ENCODE measurements at regions not wholly inside any gene's neighbourhood (a gene's known extent, or its start where the extent isn't known, plus 50 kb on each side); places are given as distances from the start of the nearest gene placed in this dataset.

DNA sequence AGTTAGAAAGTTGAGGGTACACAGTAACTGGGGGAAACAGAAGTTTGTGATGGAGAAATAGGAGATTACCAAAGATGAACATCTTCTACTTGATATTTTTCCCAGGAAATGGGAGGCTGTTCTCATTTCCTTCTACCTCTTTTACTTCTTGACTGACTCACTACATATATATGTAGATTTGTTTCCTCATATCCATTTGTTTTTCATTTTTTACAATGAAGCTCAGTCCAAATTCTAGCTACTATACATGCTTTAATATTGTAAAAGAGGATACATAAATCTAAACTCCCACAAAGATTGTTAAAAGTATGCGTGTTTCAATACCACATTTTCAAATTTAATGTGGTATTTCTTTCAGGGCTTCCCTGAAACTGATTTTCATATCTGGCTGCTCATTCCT lies 366.6 kb upstream of the NCAM2 start:
- TF ChIP-seq, protein P1, sequence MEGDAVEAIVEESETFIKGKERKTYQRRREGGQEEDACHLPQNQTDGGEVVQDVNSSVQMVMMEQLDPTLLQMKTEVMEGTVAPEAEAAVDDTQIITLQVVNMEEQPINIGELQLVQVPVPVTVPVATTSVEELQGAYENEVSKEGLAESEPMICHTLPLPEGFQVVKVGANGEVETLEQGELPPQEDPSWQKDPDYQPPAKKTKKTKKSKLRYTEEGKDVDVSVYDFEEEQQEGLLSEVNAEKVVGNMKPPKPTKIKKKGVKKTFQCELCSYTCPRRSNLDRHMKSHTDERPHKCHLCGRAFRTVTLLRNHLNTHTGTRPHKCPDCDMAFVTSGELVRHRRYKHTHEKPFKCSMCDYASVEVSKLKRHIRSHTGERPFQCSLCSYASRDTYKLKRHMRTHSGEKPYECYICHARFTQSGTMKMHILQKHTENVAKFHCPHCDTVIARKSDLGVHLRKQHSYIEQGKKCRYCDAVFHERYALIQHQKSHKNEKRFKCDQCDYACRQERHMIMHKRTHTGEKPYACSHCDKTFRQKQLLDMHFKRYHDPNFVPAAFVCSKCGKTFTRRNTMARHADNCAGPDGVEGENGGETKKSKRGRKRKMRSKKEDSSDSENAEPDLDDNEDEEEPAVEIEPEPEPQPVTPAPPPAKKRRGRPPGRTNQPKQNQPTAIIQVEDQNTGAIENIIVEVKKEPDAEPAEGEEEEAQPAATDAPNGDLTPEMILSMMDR (IDR thresholded peaks at IDR 0.05), result no peak
- no peak for TF ChIP-seq POLR2A (IDR thresholded peaks at IDR 0.05)
- ATAC-seq (no peak), DNase-seq (no peak)
- WGBS, 4 donors, result 88 to 94% (median 89%) methylated on average over 1 of the region's 1 CpG
- H3K27me3 ChIP-seq, result no peaks in the 10 kb centered on the region
- H3K9me3 ChIP-seq, result peaks cover 0 to 12% (median 0%) of the 10 kb centered on the region in 12 donors
- no peak overlapping the region for H3K4me3 ChIP-seq
- intact Hi-C loops (cut with DNase I), result no loop called here
- no peaks in the 10 kb centered on the region for H3K36me3 ChIP-seq
- no peak overlapping the region for H3K27ac ChIP-seq
- no peaks in the 10 kb centered on the region for H3K4me1 ChIP-seq

DNA sequence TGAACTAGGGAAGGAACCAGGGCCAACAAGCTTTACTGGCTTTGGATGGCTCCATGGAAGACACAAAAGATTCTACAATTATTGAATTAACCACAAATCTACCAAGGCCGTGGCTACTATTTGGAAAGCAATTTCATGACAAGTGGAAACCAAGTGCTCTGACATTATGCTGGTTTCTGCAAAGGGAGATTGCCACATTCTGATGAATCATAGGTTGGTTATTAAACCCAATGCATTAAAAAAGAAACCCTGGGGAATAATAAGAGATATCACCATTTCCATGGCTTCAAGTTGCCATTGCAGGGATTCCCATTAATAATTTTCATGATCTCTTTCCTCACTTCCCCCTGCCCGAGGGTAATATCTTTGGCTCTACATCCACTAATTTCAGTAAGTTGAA lies 359.2 kb upstream of the NCAM2 start:
- Histone ChIP-seq H3K4me1 (no peaks in the 10 kb centered on the region), H3K36me3 (no peaks in the 10 kb centered on the region)

DNA sequence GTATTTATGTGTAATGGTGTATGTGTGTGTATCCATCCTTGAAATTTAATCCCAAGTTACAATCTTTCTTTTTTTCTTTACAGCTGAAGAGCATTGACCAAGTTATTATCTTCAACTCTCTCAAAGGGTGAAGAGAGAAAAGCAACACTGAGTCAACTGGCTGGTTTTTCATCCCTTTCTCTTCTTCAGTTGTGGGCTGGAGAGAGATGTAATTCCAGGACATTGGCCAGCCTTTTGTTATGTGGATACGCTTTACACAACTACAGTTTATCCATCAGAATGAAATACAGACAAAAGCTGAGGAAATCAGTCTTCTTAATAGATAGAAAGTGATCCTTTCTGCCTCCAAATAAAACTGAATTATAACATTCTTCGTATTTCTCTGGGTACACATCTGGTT lies 357.0 kb upstream of the NCAM2 start:
- 72 to 81% (median 75%) methylated on average over 2 of the region's 2 CpGs for WGBS, 4 donors
- TF ChIP-seq, protein P1 (IDR thresholded peaks at IDR 0.05), result no peak
- no peak for TF ChIP-seq POLR2A (IDR thresholded peaks at IDR 0.05)
- intact Hi-C loops (cut with DNase I), result no loop called here
- ATAC-seq, result no peak
- Histone ChIP-seq H3K27ac (no peak overlapping the region), H3K4me1 (no peaks in the 10 kb centered on the region), H3K27me3 (no peaks in the 10 kb centered on the region), H3K9me3 (peaks cover 0 to 7% (median 0%) of the 10 kb centered on the region in 12 donors), H3K4me3 (no peak overlapping the region), H3K36me3 (no peaks in the 10 kb centered on the region)
- DNase-seq, result no peak

More for the DNA sequence above, 359.2 kb upstream of the NCAM2 start:
- no peaks in the 10 kb centered on the region for H3K27me3 ChIP-seq
- WGBS, 4 donors, result 54 to 72% (median 63%) methylated on average over 2 of the region's 2 CpGs
- intact Hi-C loops (cut with DNase I), result no loop called here
- no peak overlapping the region for H3K4me3 ChIP-seq
- peaks cover 0 to 8% (median 0%) of the 10 kb centered on the region in 12 donors for H3K9me3 ChIP-seq
- no peak for DNase-seq
- H3K27ac ChIP-seq, result no peak overlapping the region
- TF ChIP-seq POLR2A (IDR thresholded peaks at IDR 0.05), result no peak
- TF ChIP-seq, protein P1 (IDR thresholded peaks at IDR 0.05), result no peak
- ATAC-seq, result no peak

DNA sequence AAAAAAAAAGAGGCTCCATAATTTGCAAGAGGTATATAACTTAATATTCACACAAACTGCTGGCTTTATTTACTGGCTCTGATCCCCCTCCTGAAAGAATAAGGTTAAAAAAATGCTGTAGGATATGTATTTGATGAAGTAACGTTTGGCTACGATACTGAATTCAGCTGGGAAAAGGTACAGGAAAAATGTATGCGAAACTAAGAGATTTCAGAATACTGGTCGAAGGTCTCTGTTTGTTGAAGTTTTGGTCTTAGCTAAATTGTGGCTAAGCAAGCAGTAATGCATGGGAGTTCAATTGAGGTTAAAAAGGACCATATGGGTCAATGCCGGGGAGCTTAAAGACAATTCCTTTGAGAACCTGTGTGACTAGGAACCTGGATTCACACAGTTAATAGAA lies 355.5 kb upstream of the NCAM2 start:
- no peak overlapping the region for H3K27ac ChIP-seq
- no peak for DNase-seq
- H3K36me3 ChIP-seq, result no peaks in the 10 kb centered on the region
- TF ChIP-seq, protein P1 (IDR thresholded peaks at IDR 0.05), result no peak
- TF ChIP-seq POLR2A (IDR thresholded peaks at IDR 0.05), result no peak
- no peak overlapping the region for H3K4me3 ChIP-seq
- peaks cover 0 to 12% (median 0%) of the 10 kb centered on the region in 12 donors for H3K9me3 ChIP-seq
- no peaks in the 10 kb centered on the region for H3K4me1 ChIP-seq
- ATAC-seq, result no peak
- no peaks in the 10 kb centered on the region for H3K27me3 ChIP-seq
- 65 to 74% (median 71%) methylated on average over 5 of the region's 5 CpGs for WGBS, 4 donors
- intact Hi-C loops (cut with DNase I), result no loop called here

Measured in heart left ventricle (tissue), 16 donors.